Brain microvascular endothelial cell (primary cell): ENCODE measurements at regions not wholly inside any gene's neighbourhood (a gene's known extent, or its start where the extent isn't known, plus 50 kb on each side); places are given as distances from the start of the nearest gene placed in this dataset.
"Not testable (repeated sequence)": the region's sequence is repeated elsewhere in the genome, so short reads cannot be mapped to it uniquely, and the experiment has no call there.

Experiments
- DNase-seq: peaks from one replicate; pipeline ENCODE4 v3.0.0-alpha.2; 2020
- H3K27ac ChIP-seq: fragments of 250-450 bp; sonication (Bioruptor Pico); 2 replicates; pipeline ENCODE4 v1.5.1; 2020; ENCODE audit warnings: mild to moderate bottlenecking, moderate library complexity
- H3K27me3 ChIP-seq: fragments of 250-450 bp; sonication (Bioruptor Pico); replicated peaks from 2 replicates; pipeline ENCODE4 v1.5.1; 2020; ENCODE audit warnings: mild to moderate bottlenecking
- H3K36me3 ChIP-seq: fragments of 250-450 bp; sonication (Bioruptor Pico); replicated peaks from 2 replicates; pipeline ENCODE4 v1.5.1; 2020; ENCODE audit warnings: mild to moderate bottlenecking
- H3K4me3 ChIP-seq: 2 replicates; pipeline ENCODE4 v1.5.1; 2011; ENCODE audit warnings: low read depth, mild to moderate bottlenecking, control low read depth, low read length, moderate library complexity
- in situ Hi-C: cut with HindIII; loops from 2 replicates; pipeline ENCODE4 v1.10.0; 2017; ENCODE audit warnings: low sequenced_read_pairs, low pct_ligation_motif_present
- TF ChIP-seq, protein P1 (sequence below): IDR thresholded peaks from 2 replicates; pipeline ENCODE4 v1.5.1; 2011; ENCODE audit warnings: low read depth, mild to moderate bottlenecking, moderate library complexity, low read length, control low read depth, inconsistent platforms; ENCODE audit errors: missing control alignments

DNA sequence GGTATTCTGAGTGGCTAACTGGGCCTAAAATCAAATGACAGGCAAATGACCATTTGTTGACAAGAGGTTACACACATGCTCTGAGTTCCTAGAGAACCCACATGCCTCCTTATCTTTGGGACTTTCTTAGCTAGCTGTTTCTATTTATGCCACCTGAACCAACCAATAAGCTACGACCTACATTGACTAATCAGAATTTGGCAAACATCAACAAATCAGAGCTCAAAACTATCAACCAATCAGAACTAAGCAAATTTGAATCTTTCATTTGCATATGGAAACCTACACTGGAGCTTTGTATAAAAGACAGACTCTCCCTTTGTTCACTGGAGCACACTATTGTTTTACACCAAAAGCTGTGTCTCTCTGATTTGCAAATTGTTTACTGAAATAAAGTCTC is 192.0 kb downstream of the CXXC4 start:
- no peak overlapping the region for H3K27ac ChIP-seq
- H3K36me3 ChIP-seq, result no peaks in the 10 kb centered on the region
- no peaks in the 10 kb centered on the region for H3K27me3 ChIP-seq
- no peak overlapping the region for H3K4me3 ChIP-seq
- TF ChIP-seq, protein P1, sequence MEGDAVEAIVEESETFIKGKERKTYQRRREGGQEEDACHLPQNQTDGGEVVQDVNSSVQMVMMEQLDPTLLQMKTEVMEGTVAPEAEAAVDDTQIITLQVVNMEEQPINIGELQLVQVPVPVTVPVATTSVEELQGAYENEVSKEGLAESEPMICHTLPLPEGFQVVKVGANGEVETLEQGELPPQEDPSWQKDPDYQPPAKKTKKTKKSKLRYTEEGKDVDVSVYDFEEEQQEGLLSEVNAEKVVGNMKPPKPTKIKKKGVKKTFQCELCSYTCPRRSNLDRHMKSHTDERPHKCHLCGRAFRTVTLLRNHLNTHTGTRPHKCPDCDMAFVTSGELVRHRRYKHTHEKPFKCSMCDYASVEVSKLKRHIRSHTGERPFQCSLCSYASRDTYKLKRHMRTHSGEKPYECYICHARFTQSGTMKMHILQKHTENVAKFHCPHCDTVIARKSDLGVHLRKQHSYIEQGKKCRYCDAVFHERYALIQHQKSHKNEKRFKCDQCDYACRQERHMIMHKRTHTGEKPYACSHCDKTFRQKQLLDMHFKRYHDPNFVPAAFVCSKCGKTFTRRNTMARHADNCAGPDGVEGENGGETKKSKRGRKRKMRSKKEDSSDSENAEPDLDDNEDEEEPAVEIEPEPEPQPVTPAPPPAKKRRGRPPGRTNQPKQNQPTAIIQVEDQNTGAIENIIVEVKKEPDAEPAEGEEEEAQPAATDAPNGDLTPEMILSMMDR, result no peak
- no peak for DNase-seq
- in situ Hi-C loops, result no loop called here

DNA sequence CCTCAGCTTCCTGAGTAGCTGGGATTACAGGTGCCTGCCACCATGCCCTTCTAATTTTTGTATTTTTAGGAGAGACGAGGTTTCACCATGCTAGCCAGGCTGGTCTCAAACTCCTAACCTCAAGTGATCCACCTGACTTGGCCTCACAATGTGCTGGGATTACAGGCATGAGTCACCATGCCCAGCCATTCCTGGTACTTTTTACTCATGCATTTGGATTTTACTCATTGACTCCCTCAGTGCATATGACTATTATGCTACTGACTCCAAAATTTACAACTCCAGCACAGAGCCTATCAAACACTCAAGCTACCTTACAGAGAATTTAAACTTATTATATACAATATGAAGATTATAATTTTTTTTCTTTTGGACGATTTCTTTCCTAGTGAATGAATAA is 199.9 kb downstream of the CXXC4 start:
- H3K27ac ChIP-seq, result no peak overlapping the region
- in situ Hi-C loops, result no loop called here
- no peaks in the 10 kb centered on the region for H3K36me3 ChIP-seq
- H3K4me3 ChIP-seq, result no peak overlapping the region
- H3K27me3 ChIP-seq, result no peaks in the 10 kb centered on the region
- TF ChIP-seq, protein P1, result no peak
- no peak for DNase-seq

DNA sequence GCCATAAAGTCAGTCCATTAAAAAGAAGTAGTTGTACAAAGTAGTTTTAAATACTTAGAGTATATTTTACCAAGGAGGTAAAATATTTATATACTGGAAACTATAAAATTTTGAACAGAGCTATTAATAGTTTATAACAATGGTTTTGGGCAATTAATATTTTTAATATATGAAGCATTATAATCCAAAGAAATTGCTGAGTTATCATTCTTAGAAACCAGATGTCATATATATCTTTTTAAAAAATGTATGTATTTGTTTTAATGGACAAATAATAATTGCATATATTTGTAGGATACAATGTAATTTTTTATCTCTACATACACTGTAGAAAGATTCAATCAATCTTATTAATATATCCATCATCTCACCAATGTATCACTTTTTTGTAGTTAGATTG is 207.8 kb downstream of the CXXC4 start:
- TF ChIP-seq, protein P1, result no peak
- DNase-seq, result no peak
- Histone ChIP-seq H3K27ac (no peak overlapping the region), H3K27me3 (no peaks in the 10 kb centered on the region), H3K36me3 (no peaks in the 10 kb centered on the region), H3K4me3 (no peak overlapping the region)
- in situ Hi-C loops, result no loop called here

DNA sequence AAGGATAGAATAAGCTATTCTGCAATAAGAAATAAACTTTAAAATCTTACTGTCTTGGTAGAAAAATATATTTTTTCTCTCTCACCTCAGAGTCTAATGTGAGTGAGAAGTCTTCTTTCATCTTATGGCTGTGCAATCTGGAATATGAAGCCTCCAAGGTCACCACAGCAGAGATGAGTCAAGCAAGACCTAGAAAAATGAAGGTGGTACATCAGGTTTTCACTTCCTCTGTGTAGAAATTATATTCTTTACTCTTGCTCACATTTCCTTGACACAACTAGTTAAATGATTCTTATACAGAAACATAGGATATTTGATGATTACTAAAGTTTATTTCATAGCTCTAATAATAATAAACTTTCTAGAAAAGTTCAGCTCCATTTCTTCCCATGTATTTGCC is 211.4 kb downstream of the CXXC4 start:
- no peaks in the 10 kb centered on the region for H3K27me3 ChIP-seq
- no peaks in the 10 kb centered on the region for H3K36me3 ChIP-seq
- DNase-seq, result no peak
- in situ Hi-C loops, result no loop called here
- no peak overlapping the region for H3K27ac ChIP-seq
- TF ChIP-seq, protein P1, result no peak
- no peak overlapping the region for H3K4me3 ChIP-seq

DNA sequence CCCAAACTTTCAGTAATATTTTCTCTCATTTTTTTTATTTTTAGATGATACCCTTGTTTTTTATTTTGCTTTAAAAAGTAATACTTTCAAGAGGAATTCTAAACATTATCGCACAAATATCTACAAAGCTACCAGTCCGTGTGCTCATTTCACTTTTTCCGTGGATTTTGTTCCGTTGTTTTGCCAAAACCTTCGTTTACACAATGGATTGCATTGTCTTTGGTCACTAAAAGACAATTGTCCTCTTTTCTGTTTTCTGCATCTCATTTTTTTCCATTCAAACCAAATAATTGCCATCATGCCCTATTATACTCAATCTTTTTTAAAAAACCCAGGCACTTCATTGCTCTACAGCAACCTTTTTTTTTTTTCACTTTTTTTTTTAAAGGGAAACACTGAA is 214.9 kb downstream of the CXXC4 start:
- in situ Hi-C loops, result no loop called here
- Histone ChIP-seq H3K36me3 (no peaks in the 10 kb centered on the region), H3K4me3 (no peak overlapping the region)

DNA sequence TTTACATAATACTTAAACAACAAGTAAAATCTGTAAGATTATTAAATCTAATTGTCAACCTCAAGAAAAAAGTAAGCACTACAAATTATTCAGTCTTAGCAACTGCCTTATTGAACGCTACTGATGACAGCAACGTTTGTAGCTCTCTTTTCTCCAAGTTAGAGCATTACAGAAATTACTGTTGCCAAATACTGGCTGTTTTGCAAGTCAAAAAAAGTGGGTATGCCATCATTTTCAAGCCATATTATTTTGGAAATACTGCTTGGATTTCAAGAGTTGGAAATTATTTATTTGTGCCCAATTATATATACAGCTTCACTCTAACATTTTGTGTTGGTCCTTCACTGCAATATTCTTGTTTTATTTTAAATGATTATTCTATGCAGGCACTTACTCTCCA is 221.7 kb downstream of the CXXC4 start:
- H3K27me3 ChIP-seq, result no peaks in the 10 kb centered on the region
- in situ Hi-C loops, result no loop called here
- no peak for DNase-seq
- TF ChIP-seq, protein P1, result no peak
- H3K4me3 ChIP-seq, result no peak overlapping the region
- H3K36me3 ChIP-seq, result no peaks in the 10 kb centered on the region
- H3K27ac ChIP-seq, result no peak overlapping the region

More for the DNA sequence above, 214.9 kb downstream of the CXXC4 start:
- Histone ChIP-seq H3K27me3 (no peaks in the 10 kb centered on the region), H3K27ac (no peak overlapping the region)
- DNase-seq, result no peak
- TF ChIP-seq, protein P1, result no peak

DNA sequence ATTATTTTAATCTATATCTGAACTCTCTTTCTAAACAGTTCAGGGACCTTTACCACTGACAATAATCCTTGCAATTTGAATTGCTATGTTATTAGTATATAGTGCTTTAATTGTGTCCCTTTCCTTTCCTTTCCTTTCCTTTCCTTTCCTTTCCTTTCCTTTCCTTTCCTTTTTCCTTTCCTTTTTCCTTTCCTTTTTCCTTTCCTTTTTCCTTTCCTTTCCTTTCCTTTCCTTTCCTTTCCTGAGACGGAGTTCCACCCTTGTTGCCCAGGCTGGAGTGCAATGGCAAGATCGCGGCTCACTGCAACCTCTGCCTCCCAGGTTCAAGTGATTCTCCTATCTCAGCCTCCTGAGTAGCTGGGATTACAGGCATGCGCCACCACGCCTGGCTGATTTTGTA is 225.1 kb downstream of the CXXC4 start:
- H3K27ac ChIP-seq, H3K27me3 ChIP-seq, in situ Hi-C loops, DNase-seq, H3K4me3 ChIP-seq, H3K36me3 ChIP-seq: not testable (repeated sequence)
